Peyer's patch (tissue), 4 donors: ENCODE measurements at regions not wholly inside any gene's neighbourhood (a gene's known extent, or its start where the extent isn't known, plus 50 kb on each side); places are given as distances from the start of the nearest gene placed in this dataset.
"Not testable (repeated sequence)": the region's sequence is repeated elsewhere in the genome, so short reads cannot be mapped to it uniquely, and the experiment has no call there.

Source experiments
- CTCF ChIP-seq, 6 experiments: fragments of 450-650 bp in 4 of 6; fragments of 200-600 bp in 2 of 6; sonication (generic) in 1 of 6; IDR thresholded peaks; one replicate each; pipeline ENCODE4 v1.5.1; 2017 to 2019; ENCODE audit warnings: antibody characterized with exemption in 6 of 6, mild to moderate bottlenecking in 3 of 6, moderate library complexity in 1 of 6
- POLR2A ChIP-seq, 2 donors: fragments of 450-650 bp; IDR thresholded peaks; one replicate each; pipeline ENCODE4 v1.5.1; 2017; ENCODE audit warnings: antibody characterized with exemption in 2 of 2, mild to moderate bottlenecking in 2 of 2, moderate library complexity in 2 of 2

- TF ChIP-seq CTCF, POLR2A (IDR thresholded peaks at IDR 0.05): not testable (repeated sequence)
Measured at GRCh38 chr5:166640136-166640535, 1651.3 kb upstream of the WWC1 start.
